GM18520 (cell line): ENCODE measurements at regions not wholly inside any gene's neighbourhood (a gene's known extent, or its start where the extent isn't known, plus 50 kb on each side); places are given as distances from the start of the nearest gene placed in this dataset.

ENCODE experiments used
- ATAC-seq: cut with Tn5 transposase; IDR thresholded peaks from one replicate; pipeline ENCODE4 v1.9.1; 2021; ENCODE audit not compliant: unreplicated experiment

DNA sequence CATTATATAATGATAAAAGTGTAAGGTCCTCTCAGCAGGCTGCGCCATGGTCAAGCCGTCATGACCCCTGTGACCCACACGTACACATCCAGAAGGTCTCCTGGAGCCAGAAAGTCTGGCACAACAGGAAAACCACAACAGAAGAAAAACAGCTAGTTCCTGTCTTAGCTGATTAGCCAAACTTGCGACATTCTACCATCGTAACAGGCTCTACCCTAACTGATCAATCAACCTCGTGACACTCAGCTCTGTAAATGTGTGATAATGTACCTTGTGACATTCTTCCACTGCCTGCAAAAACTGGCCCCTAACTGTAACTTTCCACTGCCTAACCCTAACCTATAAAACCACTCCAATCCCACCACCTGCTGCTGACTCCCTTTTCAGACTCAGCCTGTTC is 316.4 kb upstream of the TUSC1 start:
- no peak for ATAC-seq

- ATAC-seq: no peak
These were observed 312.1 kb upstream of the TUSC1 start for GRCh38 chr9:25990376-25990775.

DNA sequence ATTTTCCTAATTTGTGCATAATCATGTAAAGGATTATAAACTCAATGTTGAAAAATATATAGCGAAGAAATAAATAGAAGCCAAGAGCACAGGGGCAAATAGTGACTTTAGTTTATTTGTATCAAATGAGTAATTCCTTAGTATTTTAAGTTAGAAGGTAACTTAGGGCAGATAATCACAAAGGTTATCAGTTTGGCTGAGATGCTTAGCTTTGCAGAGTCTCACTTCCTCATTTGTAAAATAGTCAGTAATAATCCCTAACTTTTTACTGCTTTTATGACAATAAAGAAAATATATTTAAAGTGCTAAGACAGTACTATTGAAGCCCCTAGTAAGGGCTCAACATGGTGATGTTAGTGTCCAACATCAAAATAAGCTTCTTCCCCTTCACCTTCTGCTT is 297.4 kb upstream of the TUSC1 start:
- ATAC-seq: no peak

- peak; percentile 58 for ATAC-seq
These were observed 286.0 kb upstream of the TUSC1 start for GRCh38 chr9:25964239-25964638.

DNA sequence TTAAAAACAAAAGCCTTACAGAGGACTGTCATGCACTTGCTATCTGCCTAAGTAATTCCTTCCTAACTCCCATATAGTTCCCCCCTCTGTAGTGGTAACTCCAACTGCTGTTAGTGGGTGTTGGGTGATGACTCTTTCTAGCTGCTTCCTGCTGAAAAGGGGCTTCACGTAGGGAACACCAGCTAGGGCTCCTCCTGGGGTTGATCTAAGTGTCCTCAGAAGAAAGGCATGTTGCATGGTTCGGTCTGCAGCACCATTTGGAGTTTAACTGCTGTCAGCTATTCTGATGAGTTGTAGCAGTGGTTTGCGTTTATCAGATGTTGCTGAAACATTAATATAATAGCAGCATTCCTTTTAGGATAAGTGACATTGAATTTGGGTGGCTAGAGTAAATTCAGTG is 281.9 kb upstream of the TUSC1 start:
- ATAC-seq: no peak

DNA sequence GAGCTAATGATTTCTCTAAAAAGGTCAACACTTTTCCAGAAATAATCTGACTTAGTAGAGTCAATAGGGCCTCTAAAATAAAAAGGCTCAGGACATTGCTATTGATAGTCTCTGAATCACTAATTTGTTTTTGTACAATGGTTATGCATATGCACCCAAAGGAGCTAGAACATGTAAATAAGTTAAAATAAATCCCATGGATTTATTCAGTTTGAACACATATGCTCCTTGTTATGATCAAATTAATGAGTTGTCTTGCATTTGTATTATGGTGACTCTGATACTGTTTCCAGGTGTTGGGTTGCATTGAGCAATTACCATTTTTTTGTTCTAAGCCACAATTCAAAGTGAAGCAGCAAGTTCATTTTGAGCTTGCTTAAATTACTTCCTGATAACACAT is 276.0 kb upstream of the TUSC1 start:
- no peak for ATAC-seq

GRCh38 chr9:25948182-25948581 is 269.9 kb upstream of the TUSC1 start:
- no peak for ATAC-seq

GRCh38 chr9:25939126-25939525 is 260.9 kb upstream of the TUSC1 start:
- no peak for ATAC-seq

GRCh38 chr9:25936031-25936430 is 257.8 kb upstream of the TUSC1 start:
- ATAC-seq: no peak

GRCh38 chr9:25935188-25935587 is 256.9 kb upstream of the TUSC1 start:
- no peak for ATAC-seq

GRCh38 chr9:25918761-25919160 is 240.5 kb upstream of the TUSC1 start:
- ATAC-seq: no peak

GRCh38 chr9:25917731-25918362 is 239.6 kb upstream of the TUSC1 start:
- no peak for ATAC-seq

DNA sequence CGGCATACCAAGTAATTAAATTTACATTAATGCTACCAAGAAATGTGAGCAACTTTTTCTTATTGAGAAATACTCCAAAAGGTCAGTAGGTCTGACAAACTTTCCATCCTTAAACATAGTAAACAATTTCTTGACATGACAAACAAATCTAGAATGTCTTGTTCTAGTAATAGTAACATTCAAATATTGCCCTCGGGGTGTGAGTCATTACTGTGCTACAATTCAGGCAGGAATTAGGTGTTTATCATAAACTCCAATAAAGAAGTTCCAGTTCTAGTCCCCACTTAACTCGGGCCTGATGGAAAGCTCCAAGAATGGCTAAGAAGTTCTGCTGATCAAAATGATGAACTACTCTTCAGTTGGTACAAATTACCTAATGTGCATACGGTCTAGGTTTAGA is 235.6 kb upstream of the TUSC1 start:
- ATAC-seq: no peak

GRCh38 chr9:25904701-25905100 is 226.5 kb upstream of the TUSC1 start:
- ATAC-seq: no peak

DNA sequence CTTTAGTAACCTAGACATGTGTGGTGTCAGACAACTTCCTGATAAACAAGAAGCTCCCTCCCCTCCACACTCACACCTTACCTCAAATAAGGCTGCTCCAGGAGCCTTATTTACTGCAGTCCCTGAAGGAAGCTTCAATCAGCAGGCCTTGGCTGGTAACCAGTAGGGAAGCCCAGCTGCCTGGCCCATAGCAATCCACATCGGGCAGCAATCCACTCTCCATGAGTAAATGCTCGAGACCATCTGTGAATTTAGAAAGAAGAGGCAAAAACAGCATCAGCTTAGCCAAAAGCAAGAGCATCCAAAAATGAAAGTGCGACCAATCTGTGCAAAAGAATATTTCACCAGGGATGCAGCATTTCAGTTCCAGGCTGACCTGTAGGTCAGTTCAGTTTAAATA is 213.3 kb upstream of the TUSC1 start:
- ATAC-seq: no peak

DNA sequence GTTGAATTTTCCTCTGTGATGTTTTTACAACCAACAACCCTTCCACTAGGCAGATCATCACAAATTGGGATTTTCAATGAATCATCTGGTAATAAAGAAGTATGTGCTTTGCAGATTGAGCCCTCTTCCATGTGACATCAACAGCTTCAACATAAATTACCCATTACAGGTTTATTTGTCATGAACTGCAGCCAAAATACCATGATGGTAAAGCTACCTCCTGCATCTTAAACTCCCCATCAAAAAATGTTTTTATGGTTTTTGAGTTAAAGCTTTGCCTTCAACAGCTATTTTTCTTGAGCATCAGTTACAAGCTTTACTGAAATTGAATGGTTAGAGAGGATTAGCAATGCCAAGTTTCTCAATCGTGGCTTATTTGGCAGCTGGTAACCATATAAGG is 211.4 kb upstream of the TUSC1 start:
- ATAC-seq: no peak

DNA sequence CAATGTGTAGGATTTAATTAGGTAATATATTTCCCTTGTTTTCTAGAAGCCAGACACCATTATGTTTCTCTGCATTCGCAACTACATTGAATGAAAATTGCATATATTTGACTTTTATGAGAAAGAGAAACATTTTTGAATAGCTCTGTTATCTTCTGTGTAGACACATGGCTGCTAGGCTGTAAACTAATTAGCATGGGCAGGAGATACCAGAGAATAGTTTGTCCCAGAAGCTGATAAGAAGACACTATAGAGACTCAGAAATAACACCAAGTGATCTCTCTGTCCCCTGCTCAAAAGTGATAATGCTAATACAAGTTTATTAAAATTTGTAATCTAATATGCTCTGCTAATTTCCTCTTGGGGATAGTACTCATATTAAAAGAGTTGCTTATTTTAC is 198.0 kb upstream of the TUSC1 start:
- ATAC-seq: no peak

DNA sequence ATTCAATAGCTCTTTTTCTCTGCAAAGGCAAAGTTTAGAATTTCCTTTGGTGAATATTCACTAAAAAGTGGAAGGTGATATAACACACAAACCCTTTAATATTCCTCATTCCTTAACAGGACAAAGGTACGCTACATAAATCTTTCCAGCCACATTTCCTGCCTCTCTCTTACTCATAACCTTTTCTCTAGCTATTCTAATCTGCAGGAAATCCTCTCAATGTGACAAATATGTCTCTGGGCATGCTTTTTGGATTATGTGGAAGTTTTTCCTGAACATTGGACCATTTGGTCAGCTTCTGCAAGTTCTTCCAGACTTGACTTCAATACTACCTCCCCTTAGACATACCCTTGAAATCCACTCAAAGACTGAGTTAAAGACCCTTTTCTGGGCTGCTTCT is 186.3 kb upstream of the TUSC1 start:
- no peak for ATAC-seq

DNA sequence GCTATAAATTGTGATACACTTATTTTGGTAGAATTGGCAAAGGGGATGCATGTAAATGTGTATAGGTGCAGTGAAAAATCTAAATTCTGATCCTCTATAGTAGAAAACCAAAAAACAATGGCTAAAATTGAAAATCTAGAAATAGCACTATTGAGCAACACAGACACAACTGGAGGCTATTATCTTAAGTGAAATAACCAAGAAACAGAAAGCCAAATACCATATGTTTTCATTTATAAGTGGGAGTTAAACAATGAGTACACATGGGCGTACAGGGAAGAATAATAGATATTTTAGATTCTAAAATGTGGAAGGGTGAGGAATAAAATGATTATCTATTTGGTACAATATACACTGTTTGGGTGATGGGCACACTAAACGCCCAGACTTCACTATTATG is 183.2 kb upstream of the TUSC1 start:
- ATAC-seq: no peak

DNA sequence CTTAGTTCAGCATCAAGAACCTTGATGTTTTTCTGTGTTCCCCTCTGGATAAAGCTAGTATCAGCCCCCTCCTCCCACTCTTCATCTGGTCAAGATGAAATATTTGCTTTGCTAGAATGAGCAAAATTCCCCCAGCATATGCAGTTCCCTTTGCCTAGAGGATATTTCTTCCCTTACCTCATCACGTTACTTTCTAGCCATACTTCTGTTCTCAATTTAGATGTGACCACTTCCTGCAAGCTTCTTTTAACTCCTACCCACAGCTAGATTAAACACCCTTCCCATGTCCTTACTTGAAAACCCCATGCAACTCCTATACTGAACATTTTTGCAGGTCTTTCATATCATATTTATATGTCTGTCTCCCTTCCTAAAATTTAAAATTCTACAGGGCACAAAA is 178.9 kb upstream of the TUSC1 start:
- ATAC-seq: no peak

- ATAC-seq: no peak
These were observed 172.6 kb upstream of the TUSC1 start for GRCh38 chr9:25850803-25851202.

DNA sequence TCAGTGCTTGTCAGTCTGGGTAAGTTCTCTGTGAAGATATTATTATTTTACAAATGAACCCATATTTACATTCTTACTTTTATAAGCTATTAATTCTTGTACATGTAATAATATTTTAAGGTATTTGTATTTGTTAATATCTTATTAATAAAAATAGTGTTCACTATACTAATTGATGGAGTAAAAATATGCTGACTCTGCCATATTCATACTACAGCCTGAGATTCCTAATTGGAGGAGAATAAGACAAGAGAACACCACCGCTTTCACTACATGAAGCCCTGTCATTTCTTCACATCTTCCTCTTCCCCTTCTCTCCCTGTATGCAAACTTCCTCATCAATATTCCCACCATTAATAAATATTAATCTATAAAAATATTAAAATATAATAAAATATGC is 167.6 kb upstream of the TUSC1 start:
- ATAC-seq: no peak

DNA sequence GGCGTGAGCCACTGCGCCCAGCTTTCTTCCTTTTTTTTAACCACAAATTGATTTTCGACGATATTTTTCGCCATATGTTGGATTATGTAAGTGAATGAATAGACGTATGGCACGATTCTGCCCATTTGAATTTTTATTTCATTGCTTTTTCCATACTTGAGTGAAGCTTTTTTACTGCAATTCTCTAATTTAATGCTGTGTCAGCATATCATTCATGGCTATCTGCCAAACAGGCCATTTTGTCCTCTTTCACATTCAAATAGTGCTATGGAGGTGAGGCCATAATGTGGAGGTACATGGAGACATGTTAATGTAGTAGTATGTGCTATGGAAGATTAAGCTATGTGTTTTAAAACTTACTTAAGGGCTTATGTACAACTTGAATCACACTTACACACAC is 152.1 kb upstream of the TUSC1 start:
- ATAC-seq: no peak

DNA sequence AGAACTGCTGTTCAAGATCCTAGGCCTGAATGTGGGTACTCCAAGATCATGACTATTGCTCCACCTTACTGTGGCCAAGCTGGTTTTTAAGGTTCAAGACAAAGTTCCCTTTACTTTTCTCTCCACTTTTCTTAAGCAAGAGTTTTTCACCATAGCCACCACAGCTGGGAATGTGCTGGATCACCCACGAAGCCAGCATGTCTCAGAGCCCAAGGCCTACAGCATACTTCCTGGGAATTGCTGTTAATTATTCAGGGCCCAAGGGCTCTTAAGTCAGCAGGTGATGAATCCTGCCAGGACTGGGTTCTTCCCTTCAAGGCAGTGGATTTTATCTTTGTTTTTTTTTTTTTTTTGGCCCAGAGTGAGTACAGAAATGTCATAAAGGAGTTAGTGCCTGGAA is 149.4 kb upstream of the TUSC1 start:
- ATAC-seq: no peak
